ENCODE measurements at regions not wholly inside any gene's neighbourhood (a gene's known extent, or its start where the extent isn't known, plus 50 kb on each side); places are given as distances from the start of the nearest gene placed in this dataset.

DNA sequence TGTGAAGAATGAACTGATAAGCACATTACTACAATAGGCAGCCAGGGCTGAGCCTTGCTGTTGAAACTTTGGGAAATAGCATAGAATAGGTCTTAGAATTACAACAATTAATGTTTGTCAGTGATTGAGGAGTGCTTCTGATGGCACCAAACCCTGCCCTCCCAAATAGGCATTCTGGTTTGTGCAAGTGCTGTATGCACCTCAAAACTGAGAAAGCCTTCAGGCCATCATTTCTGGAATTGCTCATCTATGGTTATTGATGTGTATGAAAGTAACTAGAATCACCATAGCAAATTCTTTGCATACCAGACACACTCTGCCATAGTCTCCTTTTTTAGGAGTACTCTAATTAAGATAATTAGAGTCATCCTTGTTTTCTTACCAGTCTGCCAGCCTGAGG, 585.0 kb upstream of the MBL2 start:
- TF ChIP-seq GATA2 (IDR thresholded peaks at IDR 0.05; ENCODE audit: low read depth, low read length), result no peak
- no peak for TF ChIP-seq GATA3 (IDR thresholded peaks at IDR 0.05; ENCODE audit: low read depth, low read length)
